ENCODE measurements at regions not wholly inside any gene's neighbourhood (a gene's known extent, or its start where the extent isn't known, plus 50 kb on each side); places are given as distances from the start of the nearest gene placed in this dataset.
"Not testable (repeated sequence)": the region's sequence is repeated elsewhere in the genome, so short reads cannot be mapped to it uniquely, and the experiment has no call there.

DNA sequence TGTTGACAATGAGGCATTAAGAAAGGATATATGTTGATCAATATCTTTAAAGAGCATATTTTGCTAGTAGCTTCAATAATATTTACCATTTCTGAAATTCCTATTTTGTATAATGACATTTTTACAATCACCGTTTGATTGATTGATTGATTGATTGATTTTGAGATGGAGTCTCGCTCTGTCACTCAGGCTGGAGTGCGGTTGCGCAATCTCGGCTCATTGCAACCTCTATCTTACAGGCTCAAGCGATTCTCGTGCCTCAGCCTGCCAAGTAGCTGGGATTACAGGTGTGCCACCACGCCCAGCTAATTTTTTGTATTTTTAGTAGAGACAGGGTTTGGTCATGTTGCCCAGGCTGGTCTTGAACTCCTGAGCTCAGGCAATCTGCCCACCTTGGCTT lies 150.9 kb upstream of the TEX13D start:
- H3K4me3 Mint-ChIP-seq = not testable (repeated sequence)

DNA sequence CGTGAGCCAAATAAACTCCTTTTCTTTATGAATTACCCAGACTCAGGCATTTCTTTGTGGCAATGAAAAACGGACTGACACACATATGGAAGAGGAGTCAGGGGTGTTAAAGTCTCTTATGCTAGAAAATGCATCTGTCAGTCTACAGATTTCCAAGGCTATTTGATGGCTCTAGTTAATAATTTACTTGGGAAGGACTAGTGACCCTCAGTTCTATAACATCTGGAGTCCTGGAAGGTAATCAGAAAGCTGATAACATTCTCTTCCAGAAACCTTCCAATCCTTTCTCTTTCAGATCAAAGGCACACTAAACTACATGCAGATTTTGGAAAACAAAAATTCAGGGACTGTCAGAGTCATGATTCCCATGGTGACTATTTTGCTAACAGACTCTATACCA lies 142.0 kb upstream of the TEX13D start:
- H3K4me1 Mint-ChIP-seq = peaks cover 13% of the 10 kb centered on the region
- H3K9me3 Mint-ChIP-seq = peaks cover 10% of the 10 kb centered on the region
- TF ChIP-seq, protein P1, sequence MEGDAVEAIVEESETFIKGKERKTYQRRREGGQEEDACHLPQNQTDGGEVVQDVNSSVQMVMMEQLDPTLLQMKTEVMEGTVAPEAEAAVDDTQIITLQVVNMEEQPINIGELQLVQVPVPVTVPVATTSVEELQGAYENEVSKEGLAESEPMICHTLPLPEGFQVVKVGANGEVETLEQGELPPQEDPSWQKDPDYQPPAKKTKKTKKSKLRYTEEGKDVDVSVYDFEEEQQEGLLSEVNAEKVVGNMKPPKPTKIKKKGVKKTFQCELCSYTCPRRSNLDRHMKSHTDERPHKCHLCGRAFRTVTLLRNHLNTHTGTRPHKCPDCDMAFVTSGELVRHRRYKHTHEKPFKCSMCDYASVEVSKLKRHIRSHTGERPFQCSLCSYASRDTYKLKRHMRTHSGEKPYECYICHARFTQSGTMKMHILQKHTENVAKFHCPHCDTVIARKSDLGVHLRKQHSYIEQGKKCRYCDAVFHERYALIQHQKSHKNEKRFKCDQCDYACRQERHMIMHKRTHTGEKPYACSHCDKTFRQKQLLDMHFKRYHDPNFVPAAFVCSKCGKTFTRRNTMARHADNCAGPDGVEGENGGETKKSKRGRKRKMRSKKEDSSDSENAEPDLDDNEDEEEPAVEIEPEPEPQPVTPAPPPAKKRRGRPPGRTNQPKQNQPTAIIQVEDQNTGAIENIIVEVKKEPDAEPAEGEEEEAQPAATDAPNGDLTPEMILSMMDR (IDR thresholded peaks at IDR 0.05; ENCODE audit: unreplicated experiment in 3 of 3) = no peak
- no peaks in the 10 kb centered on the region for H3K36me3 Mint-ChIP-seq (ENCODE audit: low read depth)
- no peak overlapping the region for H3K4me3 Mint-ChIP-seq
- no peaks in the 10 kb centered on the region for H3K27me3 Mint-ChIP-seq (ENCODE audit: low read depth)
- H3K27ac Mint-ChIP-seq = no peak overlapping the region

More for the DNA sequence above, 150.9 kb upstream of the TEX13D start:
- H3K27me3 Mint-ChIP-seq (ENCODE audit: low read depth); H3K36me3 Mint-ChIP-seq (ENCODE audit: low read depth); H3K27ac Mint-ChIP-seq; H3K4me1 Mint-ChIP-seq: not testable (repeated sequence)
- H3K9me3 Mint-ChIP-seq = peaks cover 19% of the 10 kb centered on the region

DNA sequence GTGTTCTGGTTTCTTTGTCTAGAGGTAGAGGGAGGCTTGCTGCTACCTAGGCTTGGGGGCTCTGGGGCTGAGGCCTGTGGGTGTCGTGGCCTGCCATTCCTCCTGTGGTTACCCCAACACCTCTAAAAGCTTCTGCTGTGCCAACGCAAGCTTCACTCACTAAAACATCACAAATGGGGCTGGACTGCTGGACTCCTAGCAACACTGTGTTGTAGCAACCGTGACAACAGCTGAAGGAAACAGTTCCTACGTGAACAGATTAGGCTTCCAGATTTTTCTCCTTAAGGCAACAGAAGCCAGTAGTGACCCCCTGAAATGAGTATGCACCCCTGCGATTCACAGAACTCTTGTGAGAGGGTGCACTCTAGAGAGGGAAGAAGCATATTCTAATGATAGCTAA lies 138.3 kb upstream of the TEX13D start:
- H3K27me3 Mint-ChIP-seq (ENCODE audit: low read depth) = no peaks in the 10 kb centered on the region
- no peaks in the 10 kb centered on the region for H3K36me3 Mint-ChIP-seq (ENCODE audit: low read depth)
- peak overlapping the region in 1 of 3 experiments; percentile 34 for H3K4me3 Mint-ChIP-seq
- H3K4me1 Mint-ChIP-seq = peaks cover 21% of the 10 kb centered on the region
- peak overlapping the region in 2 of 3 experiments; percentile 45 to 65 for H3K27ac Mint-ChIP-seq
- H3K9me3 Mint-ChIP-seq = peaks cover 6% of the 10 kb centered on the region
- TF ChIP-seq, protein P1 (IDR thresholded peaks at IDR 0.05; ENCODE audit: unreplicated experiment in 3 of 3) = no peak

DNA sequence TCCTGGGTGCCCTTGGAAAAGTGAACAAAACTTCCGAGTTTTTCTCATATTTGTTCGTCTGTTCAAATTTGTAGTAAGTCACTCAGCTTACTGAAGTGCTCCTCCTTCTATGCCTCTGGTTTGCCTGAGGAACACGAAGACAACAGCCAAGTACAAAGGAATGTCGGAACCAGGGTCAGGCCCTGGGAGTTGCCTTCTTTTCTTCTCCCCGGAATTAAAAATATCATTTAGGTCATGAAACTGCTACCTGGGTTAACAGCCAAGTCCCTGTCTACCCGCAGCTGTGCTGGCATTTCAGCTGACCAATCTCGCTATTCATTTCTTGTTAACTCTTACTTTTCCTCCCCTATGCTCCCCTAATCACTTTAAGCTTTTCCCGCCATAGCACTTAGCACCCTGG lies 137.6 kb upstream of the TEX13D start:
- no peaks in the 10 kb centered on the region for H3K27me3 Mint-ChIP-seq (ENCODE audit: low read depth)
- TF ChIP-seq, protein P1 (IDR thresholded peaks at IDR 0.05; ENCODE audit: unreplicated experiment in 3 of 3) = no peak
- peak overlapping the region in 2 of 3 experiments; percentile 65 to 71 for H3K27ac Mint-ChIP-seq
- peaks cover 21% of the 10 kb centered on the region for H3K4me1 Mint-ChIP-seq
- H3K4me3 Mint-ChIP-seq = peak overlapping the region in 1 of 3 experiments; percentile 6
- peaks cover 6% of the 10 kb centered on the region for H3K9me3 Mint-ChIP-seq
- H3K36me3 Mint-ChIP-seq (ENCODE audit: low read depth) = no peaks in the 10 kb centered on the region

DNA sequence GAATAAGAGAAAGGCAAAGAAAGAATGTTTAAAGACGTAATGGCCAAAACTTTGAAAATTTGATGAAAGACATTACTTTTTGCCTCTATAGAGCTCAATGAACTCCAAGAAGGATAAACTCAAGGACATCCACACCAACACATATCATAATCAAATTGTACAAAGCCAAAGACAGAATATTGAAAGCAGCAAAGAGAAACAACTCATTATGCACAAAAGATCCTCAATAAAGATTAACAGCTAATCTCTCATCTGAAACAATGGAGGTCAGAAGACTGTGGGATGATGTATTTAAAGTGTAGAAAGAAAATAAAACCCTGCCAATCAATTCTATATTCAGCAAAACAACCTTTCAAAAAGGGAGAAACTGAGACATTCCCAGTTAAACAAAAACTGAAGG lies 129.1 kb upstream of the TEX13D start:
- Mint-ChIP-seq H3K9me3 (peaks cover 25% of the 10 kb centered on the region), H3K4me3 (no peak overlapping the region)

DNA sequence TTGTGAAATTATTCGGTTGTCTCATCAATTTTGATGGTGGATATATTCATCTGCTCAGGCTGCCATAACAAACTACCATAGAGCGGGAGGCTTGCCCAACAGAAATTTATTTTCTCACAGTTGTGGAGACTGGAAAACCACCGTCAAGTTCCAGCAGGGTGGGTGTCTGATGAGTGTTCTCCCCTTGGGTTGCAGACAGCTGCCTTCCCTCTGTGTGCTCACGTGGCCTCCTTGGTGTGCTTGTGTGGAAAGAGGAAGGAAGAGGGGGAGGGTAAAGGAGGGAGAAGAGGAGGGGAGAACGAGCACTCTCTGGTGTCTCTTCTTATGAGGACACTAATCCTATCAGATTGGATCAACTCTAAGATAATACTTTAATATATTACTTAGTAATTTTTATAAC lies 123.8 kb upstream of the TEX13D start:
- H3K27ac Mint-ChIP-seq = peak overlapping the region in 2 of 3 experiments; percentile 32 to 45
- no peaks in the 10 kb centered on the region for H3K27me3 Mint-ChIP-seq (ENCODE audit: low read depth)
- H3K4me3 Mint-ChIP-seq = no peak overlapping the region
- peaks cover 22% of the 10 kb centered on the region for H3K4me1 Mint-ChIP-seq
- TF ChIP-seq, protein P1 (IDR thresholded peaks at IDR 0.05; ENCODE audit: unreplicated experiment in 3 of 3) = no peak
- peaks cover 9% of the 10 kb centered on the region for H3K9me3 Mint-ChIP-seq
- no peaks in the 10 kb centered on the region for H3K36me3 Mint-ChIP-seq (ENCODE audit: low read depth)

More for the DNA sequence above, 129.1 kb upstream of the TEX13D start:
- Mint-ChIP-seq H3K27me3 (ENCODE audit: low read depth) (no peaks in the 10 kb centered on the region), H3K36me3 (ENCODE audit: low read depth) (no peaks in the 10 kb centered on the region), H3K4me1 (peaks cover 9% of the 10 kb centered on the region), H3K27ac (no peak overlapping the region)
- TF ChIP-seq, protein P1 (IDR thresholded peaks at IDR 0.05; ENCODE audit: unreplicated experiment in 3 of 3) = no peak
